ENCODE measurements at regions not wholly inside any gene's neighbourhood (a gene's known extent, or its start where the extent isn't known, plus 50 kb on each side); places are given as distances from the start of the nearest gene placed in this dataset.
"Not testable (repeated sequence)": the region's sequence is repeated elsewhere in the genome, so short reads cannot be mapped to it uniquely, and the experiment has no call there.

GRCh38 chr2:163044114-163044513 is 205.5 kb upstream of the KCNH7 start:
- Histone ChIP-seq H3K27ac (no peak overlapping the region), H3K4me3 (no peak overlapping the region), H3K36me3 (ENCODE audit: low read depth, missing control alignments) (no peaks in the 10 kb centered on the region), H3K4me1 (no peaks in the 10 kb centered on the region), H3K27me3 (no peaks in the 10 kb centered on the region), H3K9me3 (no peaks in the 10 kb centered on the region)
- 78% methylated on average over 3 of the region's 3 CpGs for WGBS, 2 donors
- TF ChIP-seq CTCF (IDR thresholded peaks at IDR 0.05) = no peak
- TF ChIP-seq POLR2A (IDR thresholded peaks at IDR 0.05) = no peak
- DNase-seq = no peak
- intact Hi-C loops (cut with DNase I; ENCODE audit: low total_unique reads) = no loop called here

- no peak for TF ChIP-seq CTCF (IDR thresholded peaks at IDR 0.05)
- no peak for TF ChIP-seq POLR2A (IDR thresholded peaks at IDR 0.05)
- no peak overlapping the region for H3K4me3 ChIP-seq
- no peaks in the 10 kb centered on the region for H3K4me1 ChIP-seq
- intact Hi-C loops (cut with DNase I; ENCODE audit: low total_unique reads) = no loop called here
- H3K27me3 ChIP-seq = no peaks in the 10 kb centered on the region
- no peaks in the 10 kb centered on the region for H3K9me3 ChIP-seq
- no peaks in the 10 kb centered on the region for H3K36me3 ChIP-seq (ENCODE audit: low read depth, missing control alignments)
- no peak for DNase-seq
- no peak overlapping the region for H3K27ac ChIP-seq
- 95 to 96% methylated on average over 1 of the region's 1 CpG for WGBS, 2 donors
Measured at GRCh38 chr2:163043201-163043600, 204.6 kb upstream of the KCNH7 start.

GRCh38 chr2:163039266-163039665 is 200.7 kb upstream of the KCNH7 start:
- intact Hi-C loops (cut with DNase I; ENCODE audit: low total_unique reads) = no loop called here
- DNase-seq = no peak
- WGBS, 2 donors = 88 to 95% methylated on average over 3 of the region's 3 CpGs
- TF ChIP-seq POLR2A (IDR thresholded peaks at IDR 0.05) = no peak
- no peak for TF ChIP-seq CTCF (IDR thresholded peaks at IDR 0.05)
- H3K4me3 ChIP-seq = no peak overlapping the region
- no peaks in the 10 kb centered on the region for H3K9me3 ChIP-seq
- H3K27ac ChIP-seq = no peak overlapping the region
- H3K36me3 ChIP-seq (ENCODE audit: low read depth, missing control alignments) = no peaks in the 10 kb centered on the region
- H3K4me1 ChIP-seq = no peaks in the 10 kb centered on the region
- no peaks in the 10 kb centered on the region for H3K27me3 ChIP-seq

GRCh38 chr2:163028807-163029206 is 190.2 kb upstream of the KCNH7 start:
- H3K9me3 ChIP-seq = no peaks in the 10 kb centered on the region
- intact Hi-C loops (cut with DNase I; ENCODE audit: low total_unique reads) = no loop called here
- no peak overlapping the region for H3K4me3 ChIP-seq
- no peak for TF ChIP-seq CTCF (IDR thresholded peaks at IDR 0.05)
- TF ChIP-seq POLR2A (IDR thresholded peaks at IDR 0.05) = no peak
- no peak for DNase-seq
- 94% methylated on average over 2 of the region's 2 CpGs for WGBS, 2 donors
- H3K36me3 ChIP-seq (ENCODE audit: low read depth, missing control alignments) = no peaks in the 10 kb centered on the region
- no peaks in the 10 kb centered on the region for H3K4me1 ChIP-seq
- H3K27me3 ChIP-seq = no peaks in the 10 kb centered on the region
- H3K27ac ChIP-seq = no peak overlapping the region

- H3K27ac ChIP-seq; DNase-seq; H3K27me3 ChIP-seq; H3K4me1 ChIP-seq; H3K9me3 ChIP-seq; intact Hi-C loops (cut with DNase I; ENCODE audit: low total_unique reads); H3K36me3 ChIP-seq (ENCODE audit: low read depth, missing control alignments): not testable (repeated sequence)
- peak overlapping the region; percentile 31 to 47 for H3K4me3 ChIP-seq
- 43 to 78% methylated on average over 5 to 36 of the region's 43 CpGs for WGBS, 2 donors
Measured at GRCh38 chr2:163026136-163026775, 187.7 kb upstream of the KCNH7 start.

GRCh38 chr2:163016882-163017281 is 178.3 kb upstream of the KCNH7 start:
- H3K27me3 ChIP-seq; H3K27ac ChIP-seq; H3K9me3 ChIP-seq; DNase-seq; H3K4me1 ChIP-seq; intact Hi-C loops (cut with DNase I; ENCODE audit: low total_unique reads); H3K36me3 ChIP-seq (ENCODE audit: low read depth, missing control alignments); H3K4me3 ChIP-seq: not testable (repeated sequence)
- WGBS, 2 donors = 67 to 77% methylated on average over 2 to 5 of the region's 5 CpGs
